ENCODE measurements at regions not wholly inside any gene's neighbourhood (a gene's known extent, or its start where the extent isn't known, plus 50 kb on each side); places are given as distances from the start of the nearest gene placed in this dataset.
"Not testable (repeated sequence)": the region's sequence is repeated elsewhere in the genome, so short reads cannot be mapped to it uniquely, and the experiment has no call there.

DNA sequence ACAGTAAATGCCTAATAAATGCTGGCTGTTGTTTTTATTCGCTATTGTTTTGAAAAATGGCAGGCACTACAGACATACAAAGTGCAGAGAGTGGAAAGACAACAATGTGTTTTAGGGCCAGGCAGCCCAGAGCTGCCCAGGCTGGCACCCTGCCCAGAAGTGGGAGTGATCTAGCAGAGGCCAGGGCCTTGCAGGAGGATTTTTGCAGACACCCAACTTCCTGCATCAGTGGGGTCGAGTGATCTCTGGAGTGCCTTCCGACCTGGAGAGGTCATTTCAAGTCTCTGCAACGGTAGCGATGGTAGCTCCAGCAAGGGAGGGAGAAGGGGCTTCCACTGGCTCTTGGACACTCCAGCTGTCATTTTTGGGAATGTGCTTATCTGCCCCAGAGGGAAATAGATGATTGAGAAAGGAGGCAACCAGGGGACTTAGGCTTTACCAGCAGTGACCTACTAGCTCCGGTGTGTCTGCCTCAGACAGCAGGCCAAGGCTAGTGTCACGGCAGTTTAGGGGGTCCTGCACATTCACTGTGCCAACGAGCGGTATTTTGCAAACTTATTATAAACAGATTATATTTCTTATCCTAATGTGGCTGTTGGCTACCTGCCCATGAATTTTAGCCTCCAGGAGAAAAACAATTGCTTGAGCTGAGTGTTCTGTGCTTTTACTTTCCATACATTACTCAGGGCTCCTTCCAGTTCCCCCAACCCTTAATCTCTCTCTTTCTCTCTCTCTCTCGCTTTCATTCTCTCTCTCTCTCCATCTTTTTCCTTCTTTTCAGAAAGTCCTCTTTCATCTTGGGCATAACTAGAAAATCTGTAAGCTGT is 153.9 kb upstream of the PLGLB2 start:
- Histone ChIP-seq H3K4me1 (ENCODE audit: control insufficient read depth, insufficient read depth, low read length) (peaks cover 11% of the 10 kb centered on the region), H3K27ac (ENCODE audit: low read length) (peak overlapping the region; percentile 35)
- H3K36me3 ChIP-seq (ENCODE audit: control insufficient read depth, insufficient read depth, low read length); H3K9me3 ChIP-seq (replicated peaks; ENCODE audit: control insufficient read depth, low read depth, low read length); H3K27me3 ChIP-seq (ENCODE audit: control insufficient read depth, insufficient read depth, low read length); H3K4me3 ChIP-seq (ENCODE audit: low read length): not testable (repeated sequence)
- DNase-seq = peak; percentile 64
- no CpG with 5 or more reads among the region's 10 CpGs for WGBS (ENCODE audit: insufficient coverage)

DNA sequence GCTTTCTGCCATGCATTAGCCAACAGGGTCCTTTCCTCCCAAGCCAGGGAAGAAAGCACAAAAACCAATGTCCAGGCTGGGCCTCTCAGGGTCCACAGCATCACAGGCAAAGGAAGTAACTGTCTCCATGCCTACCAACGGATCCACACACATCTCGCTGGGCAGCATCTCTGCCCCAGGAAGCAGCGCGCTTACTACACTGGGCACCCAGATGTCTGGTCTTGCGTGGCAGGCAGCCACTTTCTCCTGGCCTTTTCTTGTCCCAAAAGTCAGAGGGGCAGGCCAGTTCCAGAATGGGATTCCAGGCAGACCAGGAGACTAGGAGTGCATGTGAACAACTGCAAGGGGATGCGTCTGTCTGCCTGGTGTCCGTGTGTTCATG is 153.3 kb upstream of the PLGLB2 start:
- WGBS (ENCODE audit: insufficient coverage) = 36% methylated on average over 3 of the region's 7 CpGs

DNA sequence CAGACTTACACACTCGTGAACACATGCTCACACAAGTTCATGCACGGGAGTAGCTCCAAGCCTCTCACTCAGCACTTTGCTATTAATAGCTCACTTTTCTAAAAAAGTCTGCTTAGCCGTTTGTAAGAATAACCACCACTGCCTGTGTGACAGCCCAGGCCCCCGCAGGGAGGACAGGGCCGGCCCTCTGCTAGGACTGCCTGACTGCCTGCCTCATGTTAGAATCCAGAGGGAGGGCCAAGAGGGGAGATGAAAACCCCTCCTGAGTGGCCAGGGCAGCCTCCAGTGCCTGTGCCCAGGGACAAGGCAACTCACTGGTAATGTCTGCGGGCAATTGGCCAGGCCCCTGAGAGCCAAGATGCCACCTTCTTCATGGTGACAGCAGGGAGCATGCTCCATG is 152.9 kb upstream of the PLGLB2 start:
- peak; percentile 33 for DNase-seq
- H3K4me1 ChIP-seq (ENCODE audit: control insufficient read depth, insufficient read depth, low read length) = peaks cover 11% of the 10 kb centered on the region
- not testable (repeated sequence) for H3K9me3 ChIP-seq (replicated peaks; ENCODE audit: control insufficient read depth, low read depth, low read length); H3K27me3 ChIP-seq (ENCODE audit: control insufficient read depth, insufficient read depth, low read length); H3K36me3 ChIP-seq (ENCODE audit: control insufficient read depth, insufficient read depth, low read length); H3K4me3 ChIP-seq (ENCODE audit: low read length); H3K27ac ChIP-seq (ENCODE audit: low read length)
- no CpG with 5 or more reads among the region's 6 CpGs for WGBS (ENCODE audit: insufficient coverage)

More for the DNA sequence above, 153.3 kb upstream of the PLGLB2 start:
- DNase-seq = peak; percentile 6
- H3K27me3 ChIP-seq (ENCODE audit: control insufficient read depth, insufficient read depth, low read length); H3K9me3 ChIP-seq (replicated peaks; ENCODE audit: control insufficient read depth, low read depth, low read length); H3K4me3 ChIP-seq (ENCODE audit: low read length); H3K36me3 ChIP-seq (ENCODE audit: control insufficient read depth, insufficient read depth, low read length): not testable (repeated sequence)
- Histone ChIP-seq H3K4me1 (ENCODE audit: control insufficient read depth, insufficient read depth, low read length) (peaks cover 11% of the 10 kb centered on the region), H3K27ac (ENCODE audit: low read length) (peak overlapping the region; percentile 29)

DNA sequence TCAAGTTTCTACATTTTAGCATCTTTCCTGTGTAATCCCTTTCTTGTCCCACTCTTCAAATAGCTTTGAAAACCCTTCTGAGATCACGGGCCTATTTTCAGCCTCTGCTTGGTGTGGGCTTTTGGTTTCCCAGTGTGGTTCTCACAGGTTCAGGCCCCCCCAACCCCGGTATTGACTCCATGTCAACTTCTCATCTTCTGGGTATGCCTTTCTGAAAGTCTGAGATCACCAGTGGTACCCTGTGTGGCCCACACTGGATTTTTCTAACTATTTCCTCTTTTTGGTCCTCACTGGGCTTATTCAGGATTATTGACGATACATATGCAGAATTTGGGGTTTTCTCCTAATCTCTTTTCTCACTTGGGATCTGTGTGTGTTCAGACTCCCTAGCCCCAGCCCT is 146.9 kb upstream of the PLGLB2 start:
- not testable (repeated sequence) for H3K4me1 ChIP-seq (ENCODE audit: control insufficient read depth, insufficient read depth, low read length); H3K36me3 ChIP-seq (ENCODE audit: control insufficient read depth, insufficient read depth, low read length); H3K27ac ChIP-seq (ENCODE audit: low read length); H3K9me3 ChIP-seq (replicated peaks; ENCODE audit: control insufficient read depth, low read depth, low read length); H3K4me3 ChIP-seq (ENCODE audit: low read length); DNase-seq; H3K27me3 ChIP-seq (ENCODE audit: control insufficient read depth, insufficient read depth, low read length)
- WGBS (ENCODE audit: insufficient coverage) = no CpG with 5 or more reads among the region's 3 CpGs

DNA sequence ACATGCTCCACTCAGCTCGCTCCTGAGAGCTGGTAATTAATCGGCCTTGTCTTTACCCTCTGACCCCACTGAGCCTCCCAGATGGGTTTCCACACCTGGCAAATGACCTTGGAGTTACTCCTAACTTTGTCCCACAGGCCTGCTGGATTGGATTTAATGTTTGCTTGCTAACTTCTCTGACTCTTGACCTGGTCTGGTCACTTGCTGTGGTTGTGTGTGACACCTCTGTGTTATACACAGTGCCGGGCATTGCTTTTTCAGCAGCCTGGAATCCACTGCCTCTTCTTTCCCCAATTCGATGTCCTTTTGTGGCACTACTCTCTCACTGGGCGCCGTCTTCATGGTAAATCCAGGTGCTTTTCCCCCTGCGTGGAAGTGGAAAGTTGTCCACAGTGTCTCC is 145.8 kb upstream of the PLGLB2 start:
- no CpG with 5 or more reads among the region's 7 CpGs for WGBS (ENCODE audit: insufficient coverage)
- not testable (repeated sequence) for DNase-seq; H3K9me3 ChIP-seq (replicated peaks; ENCODE audit: control insufficient read depth, low read depth, low read length); H3K4me1 ChIP-seq (ENCODE audit: control insufficient read depth, insufficient read depth, low read length); H3K27me3 ChIP-seq (ENCODE audit: control insufficient read depth, insufficient read depth, low read length); H3K27ac ChIP-seq (ENCODE audit: low read length); H3K4me3 ChIP-seq (ENCODE audit: low read length); H3K36me3 ChIP-seq (ENCODE audit: control insufficient read depth, insufficient read depth, low read length)

DNA sequence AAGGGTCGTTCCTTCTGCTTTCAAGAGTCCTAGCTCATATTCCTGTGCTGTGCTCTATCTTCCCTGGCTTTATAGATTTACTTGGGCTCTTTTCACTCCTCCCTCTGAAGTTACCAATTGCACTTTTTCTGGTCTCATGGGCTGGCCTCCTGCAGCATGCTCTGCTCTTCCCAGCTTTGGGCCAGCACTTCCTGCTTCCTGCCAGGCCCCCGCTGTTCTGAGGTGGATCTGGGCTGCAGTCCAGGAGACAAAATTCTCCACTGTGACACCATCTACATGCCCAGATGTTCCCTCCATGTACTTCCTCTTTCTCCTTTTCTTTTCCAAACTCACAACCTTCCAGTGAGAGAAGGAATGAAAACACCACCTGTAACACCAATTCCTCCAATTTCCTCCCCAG is 145.2 kb upstream of the PLGLB2 start:
- H3K27ac ChIP-seq (ENCODE audit: low read length); DNase-seq; H3K4me3 ChIP-seq (ENCODE audit: low read length); H3K36me3 ChIP-seq (ENCODE audit: control insufficient read depth, insufficient read depth, low read length); H3K4me1 ChIP-seq (ENCODE audit: control insufficient read depth, insufficient read depth, low read length); H3K9me3 ChIP-seq (replicated peaks; ENCODE audit: control insufficient read depth, low read depth, low read length); H3K27me3 ChIP-seq (ENCODE audit: control insufficient read depth, insufficient read depth, low read length): not testable (repeated sequence)
- no CpG with 5 or more reads among the region's 2 CpGs for WGBS (ENCODE audit: insufficient coverage)

DNA sequence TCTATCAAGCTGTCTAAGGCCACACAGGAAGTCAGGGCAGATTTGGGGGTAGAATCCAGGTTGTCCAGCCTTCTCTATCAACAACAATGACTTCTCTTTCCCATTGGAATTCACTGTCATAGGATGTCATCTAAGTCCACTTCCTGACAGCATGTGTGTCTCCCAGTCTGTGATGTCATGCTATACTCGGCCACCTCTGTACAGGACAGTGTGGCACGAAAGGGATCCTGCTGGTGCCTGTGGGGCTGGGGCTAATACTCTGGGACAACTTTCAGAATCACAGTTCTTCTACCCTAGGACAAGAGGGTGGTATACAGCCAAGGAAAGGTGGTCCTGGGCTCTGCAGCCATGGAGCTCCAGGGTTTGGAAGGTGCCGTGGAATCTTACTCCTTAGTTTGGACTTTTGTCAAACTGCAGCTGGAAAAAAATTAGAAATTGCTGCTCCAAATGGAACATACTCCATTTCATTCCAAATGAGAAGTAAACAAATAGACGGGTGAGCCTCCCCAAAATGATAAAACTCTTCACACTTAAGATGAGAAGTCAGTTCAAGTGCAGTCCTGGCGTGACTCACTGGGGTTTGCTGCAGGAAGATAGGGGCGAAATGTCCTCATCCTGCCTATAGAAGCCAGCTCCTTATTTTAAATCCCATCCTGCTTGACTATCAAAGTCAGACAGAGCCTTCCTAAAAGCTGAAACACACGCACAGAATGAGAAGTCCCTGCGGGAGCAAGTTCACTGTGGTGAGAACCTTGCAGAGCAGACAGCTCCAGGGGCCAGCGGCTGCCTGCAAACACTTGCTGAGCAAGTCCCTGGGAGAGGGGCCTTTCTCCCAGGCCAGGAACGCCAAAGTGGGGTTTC is 144.2 kb upstream of the PLGLB2 start:
- not testable (repeated sequence) for H3K4me3 ChIP-seq (ENCODE audit: low read length); H3K4me1 ChIP-seq (ENCODE audit: control insufficient read depth, insufficient read depth, low read length); H3K27me3 ChIP-seq (ENCODE audit: control insufficient read depth, insufficient read depth, low read length); H3K27ac ChIP-seq (ENCODE audit: low read length); H3K9me3 ChIP-seq (replicated peaks; ENCODE audit: control insufficient read depth, low read depth, low read length); H3K36me3 ChIP-seq (ENCODE audit: control insufficient read depth, insufficient read depth, low read length)
- DNase-seq = peak; percentile 57
- WGBS (ENCODE audit: insufficient coverage) = no CpG with 5 or more reads among the region's 10 CpGs

DNA sequence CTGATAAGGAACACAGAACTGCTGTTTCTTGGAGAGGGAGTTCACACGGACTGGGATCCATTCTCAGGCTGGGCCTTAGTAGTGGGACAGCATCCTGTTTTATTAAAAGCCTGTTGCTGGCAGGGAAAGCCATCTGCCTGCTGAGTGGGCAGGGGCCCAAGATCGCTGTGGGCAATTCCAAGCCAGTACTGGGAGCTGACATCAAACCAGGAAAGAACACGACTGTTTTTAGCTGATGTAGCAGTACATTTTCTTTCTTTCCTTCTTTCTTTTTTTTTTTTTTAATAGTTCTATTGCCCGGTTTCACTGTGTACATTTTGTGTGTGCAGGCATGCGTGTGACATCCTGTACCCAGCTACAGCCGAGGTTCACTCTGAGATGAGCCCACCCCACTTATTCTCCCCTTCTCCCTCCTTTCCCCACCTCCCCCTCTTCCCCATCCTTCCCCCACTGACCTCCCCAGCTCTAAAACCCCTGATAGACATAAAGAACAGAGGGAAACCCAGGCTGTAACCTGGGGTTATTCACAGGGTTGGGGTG is 143.5 kb upstream of the PLGLB2 start:
- H3K27ac ChIP-seq (ENCODE audit: low read length) = not testable (repeated sequence)
- peak; percentile 39 for DNase-seq

DNA sequence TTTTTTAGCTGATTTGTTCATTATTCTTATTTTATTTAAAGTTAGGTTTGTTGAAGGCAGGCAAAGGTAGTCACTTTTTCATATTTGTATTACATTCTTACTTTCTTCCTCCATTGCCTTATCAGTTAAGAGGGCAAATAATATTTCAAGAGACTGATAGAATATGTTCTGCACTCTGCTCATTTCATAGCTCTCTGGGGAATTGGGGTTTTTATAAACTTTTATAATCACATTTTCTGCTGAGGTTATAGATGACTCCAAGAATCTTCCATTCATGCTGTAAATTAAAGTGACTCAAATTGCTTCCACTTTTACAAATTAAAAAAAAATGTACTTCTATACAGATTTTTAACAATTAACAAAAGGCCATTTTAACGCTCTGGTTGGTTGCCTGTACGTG is 142.9 kb upstream of the PLGLB2 start:
- not testable (repeated sequence) for H3K9me3 ChIP-seq (replicated peaks; ENCODE audit: control insufficient read depth, low read depth, low read length); H3K27me3 ChIP-seq (ENCODE audit: control insufficient read depth, insufficient read depth, low read length); H3K4me3 ChIP-seq (ENCODE audit: low read length); H3K4me1 ChIP-seq (ENCODE audit: control insufficient read depth, insufficient read depth, low read length); H3K27ac ChIP-seq (ENCODE audit: low read length); H3K36me3 ChIP-seq (ENCODE audit: control insufficient read depth, insufficient read depth, low read length)
- DNase-seq = peak; percentile 15
- WGBS (ENCODE audit: insufficient coverage) = no CpG with 5 or more reads among the region's 2 CpGs

More for the DNA sequence above, 143.5 kb upstream of the PLGLB2 start:
- H3K4me3 ChIP-seq (ENCODE audit: low read length); H3K36me3 ChIP-seq (ENCODE audit: control insufficient read depth, insufficient read depth, low read length); H3K4me1 ChIP-seq (ENCODE audit: control insufficient read depth, insufficient read depth, low read length); H3K27me3 ChIP-seq (ENCODE audit: control insufficient read depth, insufficient read depth, low read length); H3K9me3 ChIP-seq (replicated peaks; ENCODE audit: control insufficient read depth, low read depth, low read length): not testable (repeated sequence)
- WGBS (ENCODE audit: insufficient coverage) = no CpG with 5 or more reads among the region's 6 CpGs

DNA sequence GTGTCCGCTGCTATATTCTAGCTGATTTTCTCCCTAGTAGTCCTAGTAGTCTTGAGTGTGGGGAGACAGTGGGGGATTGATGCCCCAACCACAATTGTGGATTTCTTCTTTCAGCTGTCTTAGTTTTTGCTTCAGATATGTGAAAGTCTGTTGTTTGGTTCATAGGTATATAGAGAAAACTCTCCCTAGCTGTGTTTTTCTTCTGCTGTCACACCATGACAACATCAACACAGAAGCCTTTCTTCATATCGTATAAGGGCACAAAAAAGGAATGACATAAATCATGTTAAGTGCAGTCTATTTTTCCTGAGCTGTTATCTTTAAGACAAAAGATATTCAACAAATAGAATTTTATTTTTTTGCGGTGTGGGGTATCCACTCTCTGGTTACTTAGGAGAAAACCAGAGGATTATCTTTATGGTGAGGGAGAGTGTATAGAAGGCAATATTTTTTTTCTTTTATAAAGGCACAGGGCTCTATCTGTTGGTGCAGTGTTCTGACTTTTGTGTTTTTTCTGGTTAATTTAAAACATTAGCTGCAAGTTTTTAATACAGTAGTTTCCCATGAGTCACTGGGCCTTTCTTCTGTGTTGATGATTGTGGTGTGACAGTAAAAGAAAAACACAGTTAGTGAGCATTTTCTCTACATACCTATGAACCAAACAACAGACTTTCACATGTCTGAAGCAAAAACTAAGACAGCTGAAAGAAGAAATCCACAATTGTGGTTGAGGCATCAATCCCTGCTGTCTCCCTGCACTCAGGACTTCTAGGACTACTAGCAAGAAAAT is 139.3 kb upstream of the PLGLB2 start:
- not testable (repeated sequence) for H3K27me3 ChIP-seq (ENCODE audit: control insufficient read depth, insufficient read depth, low read length); H3K4me1 ChIP-seq (ENCODE audit: control insufficient read depth, insufficient read depth, low read length); H3K4me3 ChIP-seq (ENCODE audit: low read length); H3K9me3 ChIP-seq (replicated peaks; ENCODE audit: control insufficient read depth, low read depth, low read length); H3K27ac ChIP-seq (ENCODE audit: low read length); DNase-seq; H3K36me3 ChIP-seq (ENCODE audit: control insufficient read depth, insufficient read depth, low read length)
- WGBS (ENCODE audit: insufficient coverage) = no CpG with 5 or more reads among the region's 3 CpGs
